Heart left ventricle (tissue), 16 donors: ENCODE measurements at regions not wholly inside any gene's neighbourhood (a gene's known extent, or its start where the extent isn't known, plus 50 kb on each side); places are given as distances from the start of the nearest gene placed in this dataset.

ENCODE experiments used
- ATAC-seq, 4 donors: fragments of 200-7000 bp; cut with Tn5 transposase; one replicate each; pipeline ENCODE4 v1.9.1; 2020 to 2022; ENCODE audit warnings: moderate library complexity in 4 of 4, mild to moderate bottlenecking in 3 of 4, moderate number of reproducible peaks in 1 of 4
- DNase-seq, 5 donors: peaks; one replicate each; pipeline ENCODE4 v3.0.0-alpha.2; 2020
- H3K27ac ChIP-seq, 12 donors: fragments of 200-600 bp; sonication (generic) in 4 of 12; one replicate each; pipeline versions ENCODE4 v1.5.0 to v1.8.0; 2016 to 2022; ENCODE audit warnings: mild to moderate bottlenecking in 2 of 12
- H3K27me3 ChIP-seq, 9 donors: fragments of 200-600 bp; sonication (generic) in 2 of 9; one replicate each; pipeline versions ENCODE4 v1.5.1 to v1.8.0; 2016 to 2022; ENCODE audit warnings: mild to moderate bottlenecking in 3 of 9
- H3K36me3 ChIP-seq, 9 donors: fragments of 200-600 bp; sonication (generic) in 2 of 9; one replicate each; pipeline versions ENCODE4 v1.5.0 to v1.8.0; 2018 to 2022; ENCODE audit warnings: mild to moderate bottlenecking in 2 of 9
- H3K4me1 ChIP-seq, 12 donors: fragments of 200-600 bp; sonication (generic) in 4 of 12; one replicate each; pipeline versions ENCODE4 v1.5.0 to v1.8.0; 2016 to 2022; ENCODE audit warnings: mild to moderate bottlenecking in 3 of 12
- H3K4me3 ChIP-seq, 12 donors: fragments of 200-600 bp; sonication (generic) in 4 of 12; one replicate each; pipeline versions ENCODE4 v1.5.0 to v1.8.0; 2017 to 2022; ENCODE audit warnings: mild to moderate bottlenecking in 9 of 12, moderate library complexity in 4 of 12
- H3K9me3 ChIP-seq, 12 donors: fragments of 200-600 bp; sonication (generic) in 4 of 12; one replicate each; pipeline versions ENCODE4 v1.5.0 to v1.8.0; 2016 to 2022; ENCODE audit warnings: mild to moderate bottlenecking in 1 of 12
- POLR2A ChIP-seq, 2 donors: fragments of 450-650 bp; IDR thresholded peaks; one replicate each; pipeline ENCODE4 v1.6.1; 2017; ENCODE audit warnings: antibody characterized with exemption in 2 of 2, mild to moderate bottlenecking in 2 of 2, moderate library complexity in 2 of 2
- WGBS, 4 donors: extraction: QIAGEN DNeasy Blood & Tissue Kit in 2 of 4; methylation state at CpG; one replicate each; pipeline versions ENCODE4 v1.1.5 to v1.1.7; 2013 to 2018; 5-methylcytosine and 5-hydroxymethylcytosine counted together
- intact Hi-C, 10 donors: fragments of 100-400 bp; cut with DNase I; formaldehyde crosslinking; loops; one replicate each; pipeline versions ENCODE4 v1.11.1 to v1.14.2; 2022
- TF ChIP-seq, protein P1 (sequence below), 12 donors: fragments of 200-600 bp; sonication (generic) in 4 of 12; IDR thresholded peaks; one replicate each; pipeline versions ENCODE4 v1.5.0 to v1.8.0; 2018 to 2022; ENCODE audit warnings: antibody characterized with exemption in 12 of 12, mild to moderate bottlenecking in 5 of 12
- donor health status: ischemic (EF 13 %, LVEDD 7.1; RV severe dilation, severe dysfunction).
- donor health status: healthy with polysubstance abuse.
- donor health status: DM: no; HTN: yes; CAD: no.
- donor health status: DM: no; HTN: no; CAD: no.
- donor health status: ischemic (EF 25% LVEDD 6.9; RV normal size, moderate dysfunction).
- donor health status: ischemic (EF 25% LVEDD 5.7; RV mildly dilated, moderate dysfunction).
- donor health status: healthy.
- donor health status: DM: yes; HTN: yes; CAD: no.
- donor health status: ischemic (EF 35%, LVEDD 5.7; RV mildly dilated, moderate dysfunction).
- donor health status: nonischemic (EF 11% LVEDD 7.7; RV severe dilation, severe dysfunction).
- donor health status: DM: yes; HTN: yes; CAD: no.
- donor health status: PGD.
- donor health status: ischemic (EF 29% LVEDD 5.4; RV normal size, mild dysfunction).
- donor health status: nonischemic (EF 23%, LVEDD 6.1; RV moderate dilation, normal function).

DNA sequence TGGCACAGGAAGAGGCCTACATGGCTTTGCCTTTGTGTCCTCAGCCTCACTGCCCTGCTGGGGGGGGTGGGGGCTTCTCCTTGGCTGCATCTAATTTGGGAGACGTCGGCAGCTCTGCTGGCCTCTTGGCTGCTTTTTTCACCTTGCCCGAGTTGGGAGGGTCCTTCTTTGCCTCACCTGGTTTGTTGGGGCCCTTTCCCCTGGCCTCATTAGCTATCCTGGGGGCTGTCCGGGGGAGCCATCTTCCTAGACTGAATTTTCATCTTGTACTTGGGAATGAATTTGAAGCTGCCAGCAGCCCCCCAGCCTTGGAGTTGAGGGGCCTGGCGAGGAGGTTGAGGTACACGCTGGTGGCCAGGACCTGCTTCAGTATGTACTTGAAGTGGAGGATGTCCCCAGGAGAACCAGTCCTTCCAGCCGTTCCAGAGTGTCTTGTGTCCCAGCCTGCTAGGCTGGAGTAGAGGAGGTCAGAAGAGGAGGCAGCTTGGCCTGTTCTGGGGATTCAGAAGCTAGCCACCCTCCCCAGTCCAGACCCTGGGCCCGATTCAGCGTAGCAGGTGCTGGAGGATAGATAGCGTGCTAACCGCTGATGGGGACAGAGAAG, 70.7 kb upstream of the VASH1 start:
- Histone ChIP-seq H3K27me3 (no peaks in the 10 kb centered on the region), H3K4me3 (no peak overlapping the region), H3K36me3 (no peaks in the 10 kb centered on the region), H3K9me3 (peaks cover 0 to 34% (median 18%) of the 10 kb centered on the region in 12 donors), H3K4me1 (no peaks in the 10 kb centered on the region), H3K27ac (no peak overlapping the region)
- WGBS, 4 donors = 89 to 100% (median 93%) methylated on average over 7 to 11 of the region's 11 CpGs
- DNase-seq (no peak), ATAC-seq (no peak)
- TF ChIP-seq, protein P1, sequence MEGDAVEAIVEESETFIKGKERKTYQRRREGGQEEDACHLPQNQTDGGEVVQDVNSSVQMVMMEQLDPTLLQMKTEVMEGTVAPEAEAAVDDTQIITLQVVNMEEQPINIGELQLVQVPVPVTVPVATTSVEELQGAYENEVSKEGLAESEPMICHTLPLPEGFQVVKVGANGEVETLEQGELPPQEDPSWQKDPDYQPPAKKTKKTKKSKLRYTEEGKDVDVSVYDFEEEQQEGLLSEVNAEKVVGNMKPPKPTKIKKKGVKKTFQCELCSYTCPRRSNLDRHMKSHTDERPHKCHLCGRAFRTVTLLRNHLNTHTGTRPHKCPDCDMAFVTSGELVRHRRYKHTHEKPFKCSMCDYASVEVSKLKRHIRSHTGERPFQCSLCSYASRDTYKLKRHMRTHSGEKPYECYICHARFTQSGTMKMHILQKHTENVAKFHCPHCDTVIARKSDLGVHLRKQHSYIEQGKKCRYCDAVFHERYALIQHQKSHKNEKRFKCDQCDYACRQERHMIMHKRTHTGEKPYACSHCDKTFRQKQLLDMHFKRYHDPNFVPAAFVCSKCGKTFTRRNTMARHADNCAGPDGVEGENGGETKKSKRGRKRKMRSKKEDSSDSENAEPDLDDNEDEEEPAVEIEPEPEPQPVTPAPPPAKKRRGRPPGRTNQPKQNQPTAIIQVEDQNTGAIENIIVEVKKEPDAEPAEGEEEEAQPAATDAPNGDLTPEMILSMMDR (IDR thresholded peaks at IDR 0.05) = no peak
- TF ChIP-seq POLR2A (IDR thresholded peaks at IDR 0.05) = no peak
- intact Hi-C loops = no loop called here

DNA sequence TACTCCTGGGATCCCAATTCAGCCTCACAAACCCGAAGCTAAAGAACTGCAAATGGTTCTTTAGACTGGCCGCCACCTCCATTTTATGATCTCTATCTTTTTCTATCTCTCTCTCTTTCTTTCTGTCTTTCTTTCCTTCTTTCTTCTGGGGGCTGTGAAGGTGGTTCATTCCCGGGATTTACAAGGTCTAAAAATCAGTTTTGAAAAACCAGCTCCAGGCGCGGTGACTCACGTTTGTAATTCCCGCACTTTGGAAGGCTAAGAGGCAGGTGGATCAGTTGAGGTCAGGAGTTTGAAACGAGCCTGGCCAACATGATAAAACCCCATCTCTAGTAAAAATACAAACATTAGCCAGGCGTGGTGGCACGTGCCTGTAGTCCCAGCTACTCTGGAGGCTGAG, 67.2 kb upstream of the VASH1 start:
- intact Hi-C loops = no loop called here
- Histone ChIP-seq H3K27me3 (no peaks in the 10 kb centered on the region), H3K4me3 (no peak overlapping the region), H3K27ac (no peak overlapping the region), H3K36me3 (no peaks in the 10 kb centered on the region), H3K4me1 (no peaks in the 10 kb centered on the region), H3K9me3 (peaks cover 0 to 4% (median 0%) of the 10 kb centered on the region in 12 donors)
- DNase-seq (no peak), ATAC-seq (no peak)
- WGBS, 4 donors = 82 to 91% (median 86%) methylated on average over 10 of the region's 10 CpGs
- TF ChIP-seq, protein P1 (IDR thresholded peaks at IDR 0.05) = no peak
- TF ChIP-seq POLR2A (IDR thresholded peaks at IDR 0.05) = no peak

DNA sequence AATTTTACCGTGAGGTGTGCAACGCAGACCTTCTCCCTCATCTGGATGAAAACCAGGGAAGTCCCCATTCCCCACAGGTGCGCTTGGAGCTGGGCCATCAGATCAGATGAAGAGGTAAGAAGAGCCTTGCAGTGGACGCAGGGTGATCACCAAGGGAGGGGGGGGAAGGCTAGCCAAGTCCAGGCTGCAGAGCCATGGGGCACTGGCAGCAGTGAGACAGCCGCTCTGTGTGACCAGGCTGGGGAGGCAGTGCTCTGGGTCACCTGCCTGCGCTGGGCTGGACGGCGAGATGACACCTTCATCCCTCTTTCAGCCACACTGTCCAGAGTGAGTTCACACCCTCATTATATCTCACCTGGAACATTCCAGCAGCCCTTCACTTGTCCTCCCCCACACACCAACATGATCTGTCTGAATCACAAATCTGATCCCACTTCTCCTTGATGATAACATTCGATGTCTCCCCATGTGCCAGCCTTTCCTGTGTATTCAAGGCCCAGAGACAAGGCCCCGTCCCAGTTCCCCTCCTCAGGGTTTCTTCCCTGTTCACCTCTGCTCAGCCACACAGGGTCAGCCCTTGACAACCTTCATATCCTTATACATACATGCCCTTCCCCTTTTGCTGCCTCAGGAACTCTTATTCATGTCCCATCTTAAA, 65.9 kb upstream of the VASH1 start:
- Histone ChIP-seq H3K4me1 (peaks cover 0 to 11% (median 1%) of the 10 kb centered on the region in 12 donors), H3K27ac (no peak overlapping the region), H3K27me3 (no peaks in the 10 kb centered on the region), H3K4me3 (no peak overlapping the region), H3K9me3 (no peaks in the 10 kb centered on the region), H3K36me3 (no peaks in the 10 kb centered on the region)
- intact Hi-C loops = no loop called here
- ATAC-seq (no peak), DNase-seq (no peak)
- TF ChIP-seq, protein P1 (IDR thresholded peaks at IDR 0.05) = no peak
- no peak for TF ChIP-seq POLR2A (IDR thresholded peaks at IDR 0.05)
- WGBS, 4 donors = 93 to 96% (median 94%) methylated on average over 10 of the region's 10 CpGs

DNA sequence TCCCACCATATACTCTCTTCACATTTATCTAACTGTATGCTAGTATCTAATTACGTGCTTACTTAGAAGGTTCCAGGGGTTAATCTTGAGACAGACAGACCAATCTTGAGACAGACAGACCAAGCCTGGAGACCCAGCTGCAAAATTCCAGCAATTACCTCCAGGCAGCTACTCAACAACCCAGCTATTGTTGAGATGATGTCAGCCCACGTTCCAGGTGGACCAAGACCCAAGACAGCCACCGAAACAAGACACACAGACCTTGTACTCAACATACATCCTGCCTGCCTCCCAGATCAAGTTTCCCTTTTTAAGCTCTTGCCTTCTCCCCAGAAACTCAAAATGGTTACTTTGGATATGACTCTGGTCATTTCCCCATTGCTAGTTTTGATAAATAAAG, 64.9 kb upstream of the VASH1 start:
- DNase-seq = no peak
- H3K36me3 ChIP-seq = no peaks in the 10 kb centered on the region
- no peaks in the 10 kb centered on the region for H3K9me3 ChIP-seq
- 77 to 94% (median 90%) methylated on average over 3 of the region's 3 CpGs for WGBS, 4 donors
- intact Hi-C loops = no loop called here
- H3K4me3 ChIP-seq = no peak overlapping the region
- ATAC-seq = no peak
- no peak overlapping the region for H3K27ac ChIP-seq
- TF ChIP-seq, protein P1 (IDR thresholded peaks at IDR 0.05) = no peak
- no peak for TF ChIP-seq POLR2A (IDR thresholded peaks at IDR 0.05)
- H3K27me3 ChIP-seq = no peaks in the 10 kb centered on the region
- H3K4me1 ChIP-seq = peaks cover 0 to 16% (median 1%) of the 10 kb centered on the region in 12 donors
